Endothelial cell of umbilical vein (primary cell): ENCODE measurements at regions not wholly inside any gene's neighbourhood (a gene's known extent, or its start where the extent isn't known, plus 50 kb on each side); places are given as distances from the start of the nearest gene placed in this dataset.

Source experiments
- BruUV-seq: library from RNA; stranded (reverse); fragments of 400-500 nt; replicated peaks from 2 replicates; lab custom pipeline; 2021; lab: Mats Ljungman, UMichigan
- CTCF ChIA-PET: fragments of 300-600, 350-600 bp; sonication (Branson Sonifier 250); formaldehyde crosslinking; loops from one replicate; lab custom pipeline; 2021; ENCODE audit warnings: antibody characterized with exemption, inconsistent platforms; lab: Charles Lee
- POLR2A ChIA-PET: fragments of 300-600, 350-600 bp; sonication (Branson Sonifier 250); formaldehyde crosslinking; loops from one replicate; lab custom pipeline; 2021; ENCODE audit warnings: antibody characterized with exemption, inconsistent platforms; lab: Charles Lee
- DNase-seq: peaks from one replicate; pipeline ENCODE4 v3.0.0-alpha.2; 2011; ENCODE audit warnings: low read depth, low spot score
- FAIRE-seq: peaks from 2 replicates; lab custom pipeline; 2011; peaks lifted over from hg19 to GRCh38; lab: Jason Lieb, UNC
- H2AFZ ChIP-seq: 2 replicates; pipeline ENCODE4 v1.6.0; 2012; ENCODE audit warnings: low read depth, low read length, control low read depth, inconsistent platforms
- H3K27ac ChIP-seq: 2 replicates; pipeline ENCODE4 v1.5.1; 2011; ENCODE audit warnings: low read depth, mild to moderate bottlenecking, control low read depth, low read length, moderate library complexity; ENCODE audit not compliant: insufficient read depth
- H3K27me3 ChIP-seq, 2 experiments: 2 replicates each; pipeline versions ENCODE4 v1.6.0 to v1.6.1; 2011; ENCODE audit warnings: low read length in 2 of 2, mixed read lengths in 1 of 2; ENCODE audit not compliant: control insufficient read depth in 2 of 2, insufficient read depth in 2 of 2
- H3K36me3 ChIP-seq, 2 experiments: 2 replicates in 1 of 2; 3 replicates in 1 of 2; pipeline ENCODE4 v1.5.1; 2011; ENCODE audit warnings: low read length in 2 of 2, mild to moderate bottlenecking in 1 of 2, moderate library complexity in 1 of 2; ENCODE audit not compliant: control insufficient read depth in 2 of 2, insufficient read depth in 2 of 2; ENCODE audit errors: extremely low read depth in 1 of 2
- H3K4me1 ChIP-seq: 3 replicates; pipeline ENCODE4 v1.5.1; 2011; ENCODE audit warnings: mild to moderate bottlenecking, low read length; ENCODE audit not compliant: control insufficient read depth, insufficient read depth; ENCODE audit errors: extremely low read depth
- H3K4me2 ChIP-seq: 2 replicates; pipeline ENCODE4 v1.6.1; 2011; ENCODE audit warnings: low read length, control low read depth, mixed read lengths; ENCODE audit not compliant: insufficient read depth
- H3K4me3 ChIP-seq, 3 experiments: fragments of 200-600 bp in 1 of 3; sonication (generic), shearing (Covaris generic) in 1 of 3; replicated peaks in 1 of 3; 2 replicates each; pipeline ENCODE4 v1.5.1; 2011 to 2016; ENCODE audit warnings: control low read depth in 3 of 3, low read length in 3 of 3, mild to moderate bottlenecking in 2 of 3, inconsistent platforms in 1 of 3, low read depth in 1 of 3, moderate library complexity in 1 of 3; ENCODE audit not compliant: insufficient read depth in 1 of 3
- H3K79me2 ChIP-seq: 2 replicates; pipeline ENCODE4 v1.6.0; 2012; ENCODE audit warnings: low read length, inconsistent platforms; ENCODE audit not compliant: control insufficient read depth, insufficient read depth
- H3K9ac ChIP-seq: replicated peaks from 2 replicates; pipeline ENCODE3; 2011; ENCODE audit warnings: low read length, control low read depth; ENCODE audit not compliant: insufficient read depth; ENCODE audit errors: extremely low read depth
- H3K9me1 ChIP-seq: replicated peaks from 3 replicates; pipeline ENCODE4 v1.6.0; 2011; ENCODE audit warnings: mild to moderate bottlenecking, low read length; ENCODE audit not compliant: control insufficient read depth, insufficient read depth; ENCODE audit errors: extremely low read depth
- H3K9me3 ChIP-seq: replicated peaks from 2 replicates; pipeline ENCODE4 v1.5.1; 2012; ENCODE audit warnings: low read length, inconsistent platforms; ENCODE audit not compliant: control insufficient read depth, insufficient read depth
- H4K20me1 ChIP-seq: replicated peaks from 2 replicates; pipeline ENCODE3; 2011; ENCODE audit warnings: mild to moderate bottlenecking, low read length; ENCODE audit not compliant: control insufficient read depth, insufficient read depth; ENCODE audit errors: extremely low read depth
- CTCF ChIP-seq, 2 donors: IDR thresholded peaks; 1 replicate in 1 of 2; 2 replicates in 1 of 2; pipeline ENCODE4 v1.5.1; 2011; ENCODE audit warnings: low read length in 2 of 2, mild to moderate bottlenecking in 2 of 2, moderate library complexity in 2 of 2, control low read depth in 1 of 2, inconsistent platforms in 1 of 2, low read depth in 1 of 2; ENCODE audit not compliant: insufficient read depth in 1 of 2; ENCODE audit errors: extremely low read depth in 1 of 2
- EZH2 ChIP-seq: IDR thresholded peaks from 2 replicates; pipeline ENCODE4 v1.6.1; 2012; ENCODE audit warnings: borderline replicate concordance, low read depth, mild to moderate bottlenecking, moderate library complexity, low read length, inconsistent platforms; ENCODE audit not compliant: severe bottlenecking
- FOS ChIP-seq: IDR thresholded peaks from 2 replicates; pipeline ENCODE4 v1.6.1; 2011; ENCODE audit warnings: mild to moderate bottlenecking, low read length, moderate library complexity, borderline replicate concordance; ENCODE audit not compliant: insufficient read depth
- GATA2 ChIP-seq: IDR thresholded peaks from 2 replicates; pipeline ENCODE4 v1.7.0; 2011; ENCODE audit warnings: low read depth, mild to moderate bottlenecking, moderate library complexity, mixed read lengths, low read length; ENCODE audit not compliant: insufficient read length, insufficient read depth
- JUN ChIP-seq: IDR thresholded peaks from 2 replicates; pipeline ENCODE4 v1.6.1; 2011; ENCODE audit warnings: borderline replicate concordance, low read depth; ENCODE audit not compliant: insufficient read length, insufficient read depth
- MAX ChIP-seq: IDR thresholded peaks from 2 replicates; pipeline ENCODE4 v1.6.1; 2011; ENCODE audit not compliant: insufficient read depth, insufficient read length
- MYC ChIP-seq: IDR thresholded peaks from one replicate; pipeline ENCODE4 v1.6.1; 2011; ENCODE audit warnings: mild to moderate bottlenecking, low read depth, low read length
- POLR2A ChIP-seq: IDR thresholded peaks from 2 replicates; pipeline ENCODE4 v1.6.1; 2012; ENCODE audit warnings: low read depth, mild to moderate bottlenecking, control low read depth, low read length
- POLR2AphosphoS5 ChIP-seq: IDR thresholded peaks from 2 replicates; pipeline ENCODE4 v1.6.1; 2012; ENCODE audit warnings: low read depth, mild to moderate bottlenecking, control low read depth, low read length, moderate library complexity; ENCODE audit not compliant: insufficient read depth
- dilution Hi-C: fragments of 300-500 bp; cut with MboI; formaldehyde crosslinking; loops from one replicate; pipeline ENCODE4 v1.15.0; 2019; ENCODE audit warnings: low sequenced_read_pairs; ENCODE audit not compliant: extremely low pct_ligation_motif_present
- intact Hi-C: fragments of 100-400 bp; cut with micrococcal nuclease; formaldehyde crosslinking; loops from one replicate; pipeline ENCODE4 v1.10.0; 2022

GRCh38 chr7:49644396-49645166 lies 128.9 kb upstream of the VWC2 start:
- Histone ChIP-seq H3K9ac (no peak overlapping the region), H2AFZ (no peak overlapping the region), H3K4me2 (no peak overlapping the region), H3K4me1 (no peaks in the 10 kb centered on the region), H3K4me3 (no peak overlapping the region), H3K9me1 (no peaks in the 10 kb centered on the region), H3K27me3 (no peaks in the 10 kb centered on the region), H3K9me3 (peaks cover 4% of the 10 kb centered on the region), H4K20me1 (no peaks in the 10 kb centered on the region), H3K27ac (no peak overlapping the region), H3K79me2 (no peaks in the 10 kb centered on the region), H3K36me3 (no peaks in the 10 kb centered on the region)
- no peak for TF ChIP-seq GATA2
- TF ChIP-seq EZH2: no peak
- no peak for TF ChIP-seq POLR2A
- TF ChIP-seq POLR2AphosphoS5: no peak
- no peak for TF ChIP-seq JUN
- no peak for TF ChIP-seq FOS
- no peak for FAIRE-seq
- POLR2A ChIA-PET: no interaction called here
- no TSS peak for BruUV-seq
- no peak for DNase-seq
- dilution Hi-C loops: no loop called here
- intact Hi-C loops: no loop called here
- CTCF ChIA-PET: no interaction called here

- Histone ChIP-seq H2AFZ (no peak overlapping the region), H3K4me2 (no peak overlapping the region), H3K27me3 (no peaks in the 10 kb centered on the region), H3K36me3 (no peaks in the 10 kb centered on the region), H3K4me1 (no peaks in the 10 kb centered on the region), H3K9me3 (peaks cover 4% of the 10 kb centered on the region), H4K20me1 (no peaks in the 10 kb centered on the region), H3K79me2 (no peaks in the 10 kb centered on the region), H3K9me1 (no peaks in the 10 kb centered on the region), H3K4me3 (no peak overlapping the region), H3K9ac (no peak overlapping the region), H3K27ac (no peak overlapping the region)
- dilution Hi-C loops: no loop called here
- FAIRE-seq: no peak
- no TSS peak for BruUV-seq
- TF ChIP-seq EZH2 (no peak), POLR2A (no peak), JUN (no peak), MYC (no peak), MAX (no peak), FOS (no peak), POLR2AphosphoS5 (no peak), CTCF (IDR thresholded peaks at IDR 0.05; ENCODE audit: extremely low read depth in 1 of 2, insufficient read depth in 1 of 2, low read depth in 1 of 2, low read length in 2 of 2) (no peak), GATA2 (no peak)
- intact Hi-C loops: no loop called here
- ChIA-PET POLR2A (no interaction called here), CTCF (no interaction called here)
- DNase-seq: no peak
These were observed 128.1 kb upstream of the VWC2 start for GRCh38 chr7:49645296-49645695.
